SK-N-SH (cell line): ENCODE measurements at regions not wholly inside any gene's neighbourhood (a gene's known extent, or its start where the extent isn't known, plus 50 kb on each side); places are given as distances from the start of the nearest gene placed in this dataset.

Experiments
- CTCF ChIP-seq: fragments of 200-600 bp; sonication (generic); IDR thresholded peaks from 2 replicates; pipeline ENCODE4 v1.6.1; 2017; ENCODE audit warnings: antibody characterized with exemption, mild to moderate bottlenecking, moderate library complexity
- EP300 ChIP-seq, 2 experiments: IDR thresholded peaks; 2 replicates each; pipeline versions ENCODE4 v1.4.0 to v1.6.1; 2012; ENCODE audit warnings: borderline replicate concordance in 1 of 2, low read depth in 1 of 2, low read length in 1 of 2
- EZH2phosphoT487 ChIP-seq: fragments of 200-600 bp; sonication (generic); IDR thresholded peaks from 2 replicates; pipeline ENCODE4 v1.6.1; 2017; ENCODE audit warnings: low read depth, mixed run types, mild to moderate bottlenecking, antibody characterized with exemption, moderate library complexity, borderline replicate concordance
- RXRA ChIP-seq: IDR thresholded peaks from 2 replicates; pipeline ENCODE4 v1.4.0; 2012; ENCODE audit warnings: low read depth, mild to moderate bottlenecking, borderline replicate concordance

DNA sequence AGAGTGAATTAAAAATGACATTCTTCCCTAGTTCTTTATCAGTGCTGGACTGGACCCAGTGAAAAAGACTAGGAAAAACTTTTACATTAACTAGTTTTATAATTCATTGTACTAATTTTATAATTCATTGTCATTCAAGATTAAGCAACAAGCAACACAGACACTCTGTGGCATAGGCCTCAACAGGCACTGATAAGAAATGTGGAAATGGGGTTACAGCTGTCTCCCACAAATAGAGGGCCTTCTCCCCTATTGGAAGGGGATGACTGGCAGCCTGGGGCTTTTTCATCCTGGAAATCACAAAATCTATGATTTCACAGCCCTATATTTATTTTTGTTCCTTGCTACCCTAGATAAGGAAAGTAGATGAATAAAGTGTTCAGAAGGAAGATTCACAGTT is 370.6 kb downstream of the GBE1 start:
- no peak for TF ChIP-seq EP300 (IDR thresholded peaks at IDR 0.05; ENCODE audit: borderline replicate concordance in 1 of 2, low read depth in 1 of 2, low read length in 1 of 2)
- TF ChIP-seq CTCF = no peak
- TF ChIP-seq RXRA = no peak
- TF ChIP-seq EZH2phosphoT487 = no peak
